ENCODE measurements at regions not wholly inside any gene's neighbourhood (a gene's known extent, or its start where the extent isn't known, plus 50 kb on each side); places are given as distances from the start of the nearest gene placed in this dataset.

- H4K20me1 ChIP-seq (ENCODE audit: control insufficient read depth, insufficient read depth) = no peaks in the 10 kb centered on the region
- ATAC-seq = no peak
- no peaks in the 10 kb centered on the region; the same call in 2 of the 3 replicates for H3K9me3 ChIP-seq (replicated peaks; ENCODE audit: control insufficient read depth, insufficient read depth, low read length)
- no peak overlapping the region for H3K4me2 ChIP-seq (ENCODE audit: control insufficient read depth, insufficient read depth)
- RAD21 ChIA-PET (ENCODE audit: unreplicated experiment) = no interaction called here
- intact Hi-C loops (cut with micrococcal nuclease; ENCODE audit: unreplicated experiment) (no loop called here), in situ Hi-C loops (cut with MboI) (no loop called here)
- FAIRE-seq = no peak
- H3K4me1 ChIP-seq (ENCODE audit: control insufficient read depth, insufficient read depth, low read length) = no peaks in the 10 kb centered on the region
- no peaks in the 10 kb centered on the region for H3K36me3 ChIP-seq (ENCODE audit: control insufficient read depth in 2 of 2, insufficient read depth in 2 of 2, low read length in 1 of 2)
- no peaks in the 10 kb centered on the region for H3K27me3 ChIP-seq (replicated peaks in 1 of 2; ENCODE audit: control insufficient read depth in 2 of 2, insufficient read depth in 2 of 2, low read length in 1 of 2)
- 44% methylated on average over 3 of the region's 3 CpGs for WGBS (ENCODE audit: insufficient coverage, insufficient replicate concordance, low lambda C conversion rate, missing lambda C conversion rate)
- H3K79me2 ChIP-seq (ENCODE audit: control insufficient read depth, insufficient read depth, low read length) = no peaks in the 10 kb centered on the region
- no TSS peak for BruUV-seq (replicated peaks)
- SMC1A ChIA-PET (ENCODE audit: uncharacterized antibody, unreplicated experiment) = no interaction called here
- POLR2A ChIA-PET = no interaction called here
- CTCF ChIA-PET = no interaction called here
- no peak overlapping the region for H3K9ac ChIP-seq (ENCODE audit: control insufficient read depth, insufficient read depth, low read length)
- no peak overlapping the region for H3K27ac ChIP-seq (ENCODE audit: control insufficient read depth, insufficient read depth)
- DNase-seq (ENCODE audit: low read depth, low spot score) = no peak
- no peak overlapping the region for H2AFZ ChIP-seq (ENCODE audit: control insufficient read depth, low read depth, low read length)
- H3K4me3 ChIP-seq = no peak overlapping the region
- no peak for TF ChIP-seq BHLHE40 (IDR thresholded peaks at IDR 0.05; ENCODE audit: borderline replicate concordance in 1 of 2, low read depth in 2 of 2, low read length in 1 of 2)
- TF ChIP-seq BCL11A (IDR thresholded peaks at IDR 0.05; ENCODE audit: low read depth, low read length) = no peak
- TF ChIP-seq RELB (IDR thresholded peaks at IDR 0.05; ENCODE audit: low read depth) = no peak
- TF ChIP-seq CEBPZ (IDR thresholded peaks at IDR 0.05; ENCODE audit: low read depth, low read length) = no peak
- TF ChIP-seq KAT2A (conservative IDR thresholded peaks at IDR 0.05; ENCODE audit: control insufficient read depth, low read depth, low read length) = no peak
- TF ChIP-seq STAT1 (conservative IDR thresholded peaks at IDR 0.05) = no peak
- no peak for TF ChIP-seq NFYA (IDR thresholded peaks at IDR 0.05; ENCODE audit: borderline replicate concordance, low read depth, low read length)
- TF ChIP-seq FOXK2 (IDR thresholded peaks at IDR 0.05) = no peak
- TF ChIP-seq CBX3 (IDR thresholded peaks at IDR 0.05; ENCODE audit: borderline replicate concordance, low read depth) = no peak
- no peak for TF ChIP-seq E2F4 (IDR thresholded peaks at IDR 0.05; ENCODE audit: low read depth, low read length)
- TF ChIP-seq ZBED1 (IDR thresholded peaks at IDR 0.05; ENCODE audit: borderline replicate concordance) = no peak
- no peak for TF ChIP-seq STAT3 (IDR thresholded peaks at IDR 0.05; ENCODE audit: low read depth, low read length)
- TF ChIP-seq HCFC1 (IDR thresholded peaks at IDR 0.05; ENCODE audit: low read length) = no peak
- no peak for TF ChIP-seq ZBTB4 (CRISPR knock-in tag; IDR thresholded peaks at IDR 0.05)
- no peak for TF ChIP-seq POU2F2 (IDR thresholded peaks at IDR 0.05; ENCODE audit: borderline replicate concordance, low read depth, low read length)
- TF ChIP-seq TARDBP (IDR thresholded peaks at IDR 0.05; ENCODE audit: borderline replicate concordance) = no peak
- TF ChIP-seq ATF7 (IDR thresholded peaks at IDR 0.05; ENCODE audit: low read depth) = no peak
- no peak for TF ChIP-seq NBN (IDR thresholded peaks at IDR 0.05)
- no peak for TF ChIP-seq POLR2AphosphoS5 (IDR thresholded peaks at IDR 0.05; ENCODE audit: low read length)
Measured at GRCh38 chr16:60510941-60511340, 1525.3 kb downstream of the CDH8 start.
